ENCODE measurements at regions not wholly inside any gene's neighbourhood (a gene's known extent, or its start where the extent isn't known, plus 50 kb on each side); places are given as distances from the start of the nearest gene placed in this dataset.
A peak's percentile ranks its signal among the peaks of the same experiment; 100 is the strongest.

DNA sequence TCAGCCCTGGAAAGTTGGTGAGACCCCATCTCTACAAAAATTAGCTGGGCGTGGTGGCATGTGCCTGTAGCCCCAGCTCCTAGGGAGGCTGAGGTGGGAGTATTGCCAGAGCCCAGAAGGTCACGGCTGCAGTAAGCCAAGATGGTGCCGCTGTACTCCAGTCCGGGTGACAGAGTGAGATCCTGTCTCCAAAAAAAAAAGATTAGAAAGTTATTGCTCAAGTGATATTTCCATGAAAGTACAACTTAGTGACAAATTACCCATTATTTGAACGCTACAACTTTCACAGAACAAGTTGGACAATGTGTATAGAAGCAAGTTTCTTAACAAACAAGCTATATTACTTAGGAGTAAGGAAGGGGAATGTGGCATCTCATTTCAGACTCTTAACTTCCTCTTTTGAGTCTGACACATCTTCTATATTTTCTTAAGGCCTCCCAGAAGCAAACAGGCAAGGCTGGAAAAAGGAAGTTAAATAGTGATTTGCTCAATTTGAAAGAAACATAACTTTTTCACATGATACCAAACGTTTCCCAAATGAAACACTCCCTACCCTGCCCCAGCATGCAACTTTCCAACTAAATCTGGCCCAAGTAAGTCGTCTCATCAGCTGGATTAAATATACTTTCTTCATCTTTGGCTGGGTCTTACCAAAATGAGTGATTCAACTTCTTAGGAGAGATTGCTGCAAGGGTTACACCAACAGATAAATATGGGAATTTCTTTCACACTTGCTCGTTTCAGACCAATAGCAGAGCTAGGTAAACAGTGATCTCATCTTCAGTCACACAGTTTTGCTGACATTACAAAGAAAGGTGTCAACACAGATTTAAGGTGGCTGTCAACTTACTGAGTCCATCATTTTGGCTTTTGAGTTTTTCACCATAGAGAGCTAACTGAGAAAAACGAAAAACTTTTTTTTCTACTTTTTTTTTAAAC lies 66.3 kb upstream of the KLF6 start:
- no peaks in the 10 kb centered on the region for H3K36me3 ChIP-seq (replicated peaks in 1 of 2; ENCODE audit: control extremely low read depth in 1 of 2, control insufficient read depth in 1 of 2, extremely low read depth in 1 of 2, insufficient read depth in 2 of 2, low read length in 1 of 2)
- peak overlapping the region; percentile 21 for H3K9ac ChIP-seq (ENCODE audit: low read length)
- Mint-ChIP-seq H3K4me1 (peaks cover 32% of the 10 kb centered on the region), H3K4me3 (peak overlapping the region; percentile 59), H3K27me3 (no peaks in the 10 kb centered on the region), H3K27ac (peak overlapping the region; percentile 84), H3K9me3 (ENCODE audit: insufficient read depth) (no peaks in the 10 kb centered on the region)
- H3K27me3 ChIP-seq (replicated peaks in 1 of 4; ENCODE audit: control extremely low read depth in 1 of 4, control insufficient read depth in 3 of 4, insufficient read depth in 4 of 4, low read length in 3 of 4): no peaks in the 10 kb centered on the region
- CTCF ChIA-PET: interaction anchor here (0.6 to 1.8 kb wide), 10 partner anchors 15 to 400 kb away, joined by 3 to 8 read pairs (median 3); no protein-coding TSS in a partner anchor
- POLR2A ChIA-PET: interaction anchor here (0.7 to 2.6 kb wide), 3 partner anchors 24 to 67 kb away, joined by 3 to 34 read pairs (median 3); partner anchors contain the start of gene KLF6
- intact Hi-C loops (cut with micrococcal nuclease): loop anchor here (1.0 kb wide), 1 partner anchor 51 kb away; no protein-coding TSS in a partner anchor
- TF ChIP-seq EZH2 (IDR thresholded peaks at IDR 0.05; ENCODE audit: borderline replicate concordance, insufficient read depth, low read depth, low read length, poor library complexity, severe bottlenecking): no peak
- TF ChIP-seq, protein P1, sequence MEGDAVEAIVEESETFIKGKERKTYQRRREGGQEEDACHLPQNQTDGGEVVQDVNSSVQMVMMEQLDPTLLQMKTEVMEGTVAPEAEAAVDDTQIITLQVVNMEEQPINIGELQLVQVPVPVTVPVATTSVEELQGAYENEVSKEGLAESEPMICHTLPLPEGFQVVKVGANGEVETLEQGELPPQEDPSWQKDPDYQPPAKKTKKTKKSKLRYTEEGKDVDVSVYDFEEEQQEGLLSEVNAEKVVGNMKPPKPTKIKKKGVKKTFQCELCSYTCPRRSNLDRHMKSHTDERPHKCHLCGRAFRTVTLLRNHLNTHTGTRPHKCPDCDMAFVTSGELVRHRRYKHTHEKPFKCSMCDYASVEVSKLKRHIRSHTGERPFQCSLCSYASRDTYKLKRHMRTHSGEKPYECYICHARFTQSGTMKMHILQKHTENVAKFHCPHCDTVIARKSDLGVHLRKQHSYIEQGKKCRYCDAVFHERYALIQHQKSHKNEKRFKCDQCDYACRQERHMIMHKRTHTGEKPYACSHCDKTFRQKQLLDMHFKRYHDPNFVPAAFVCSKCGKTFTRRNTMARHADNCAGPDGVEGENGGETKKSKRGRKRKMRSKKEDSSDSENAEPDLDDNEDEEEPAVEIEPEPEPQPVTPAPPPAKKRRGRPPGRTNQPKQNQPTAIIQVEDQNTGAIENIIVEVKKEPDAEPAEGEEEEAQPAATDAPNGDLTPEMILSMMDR (IDR thresholded peaks at IDR 0.05): no peak
- DNase-seq (peak; percentile 75), ATAC-seq (ENCODE audit: low read depth) (peak; percentile 70)
- H3K79me2 ChIP-seq (ENCODE audit: control insufficient read depth, insufficient read depth, low read length): no peaks in the 10 kb centered on the region
- H3K27ac ChIP-seq (ENCODE audit: low read length in 2 of 2): peak overlapping the region; percentile 66 to 74
- H2AFZ ChIP-seq (ENCODE audit: insufficient read depth, low read depth, low read length, poor library complexity, severe bottlenecking): peak overlapping the region; percentile 44
- H3K9me3 ChIP-seq (ENCODE audit: control extremely low read depth in 1 of 3, control insufficient read depth in 2 of 3, insufficient read depth in 1 of 3, low read length in 2 of 3): no peaks in the 10 kb centered on the region
- H3K4me1 ChIP-seq (ENCODE audit: control insufficient read depth in 2 of 2, insufficient read depth in 2 of 2, low read length in 2 of 2): peaks cover 15 to 22% of the 10 kb centered on the region in 2 donors
- peak overlapping the region; percentile 54 for H3K4me2 ChIP-seq (replicated peaks; ENCODE audit: low read depth, low read length, poor library complexity, severe bottlenecking)
- H3K4me3 ChIP-seq (ENCODE audit: control extremely low read depth in 1 of 5, extremely low read depth in 1 of 5, insufficient read depth in 1 of 5, low read depth in 2 of 5, low read length in 4 of 5): peak overlapping the region in 1 of 5 experiments; percentile 21
- no peaks in the 10 kb centered on the region for H4K20me1 ChIP-seq (ENCODE audit: control insufficient read depth, insufficient read depth, low read length, poor library complexity, severe bottlenecking)
- 40% methylated on average over 2 of the region's 9 CpGs for WGBS (ENCODE audit: insufficient coverage)

Measured in B cell (primary cell).